B cell (primary cell): ENCODE measurements at regions not wholly inside any gene's neighbourhood (a gene's known extent, or its start where the extent isn't known, plus 50 kb on each side); places are given as distances from the start of the nearest gene placed in this dataset.

Source experiments
- ATAC-seq: fragments of 200-7000 bp; cut with Tn5 transposase; one replicate; pipeline ENCODE4 v1.10.0; 2021; ENCODE audit warnings: low read depth, mild to moderate bottlenecking, moderate number of reproducible peaks, moderate library complexity
- CTCF ChIA-PET: fragments of 350-600 bp; sonication (Branson Sonifier 250); formaldehyde crosslinking; loops from one replicate; lab custom pipeline; 2021; ENCODE audit warnings: antibody characterized with exemption, inconsistent platforms; lab: Charles Lee
- POLR2A ChIA-PET: fragments of 350-600 bp; sonication (Branson Sonifier 250); formaldehyde crosslinking; loops from one replicate; lab custom pipeline; 2021; ENCODE audit warnings: antibody characterized with exemption; lab: Charles Lee
- DNase-seq: peaks from one replicate; pipeline ENCODE4 v3.0.0; 2013
- H2AFZ ChIP-seq: 2 replicates; pipeline ENCODE4 v1.6.1; 2012; ENCODE audit warnings: mild to moderate bottlenecking, low read depth, low read length; ENCODE audit not compliant: insufficient read depth, poor library complexity, severe bottlenecking
- H3K27ac ChIP-seq, 2 donors: 1 replicate in 1 of 2; 2 replicates in 1 of 2; pipeline ENCODE4 v1.5.1; 2012 to 2013; ENCODE audit warnings: low read length in 2 of 2, mild to moderate bottlenecking in 2 of 2, moderate library complexity in 1 of 2
- H3K27me3 ChIP-seq, 4 experiments: fragments of 200-600 bp in 1 of 4; sonication (generic) in 1 of 4; replicated peaks in 1 of 4; 1 replicate in 2 of 4; 2 replicates in 2 of 4; pipeline versions ENCODE4 v1.6.1 to v1.7.0; 2013 to 2016; ENCODE audit warnings: low read length in 3 of 4, mild to moderate bottlenecking in 2 of 4, mixed read lengths in 1 of 4, moderate library complexity in 1 of 4; ENCODE audit not compliant: insufficient read depth in 4 of 4, control insufficient read depth in 3 of 4; ENCODE audit errors: control extremely low read depth in 1 of 4
- H3K36me3 ChIP-seq, 2 experiments: replicated peaks in 1 of 2; 1 replicate in 1 of 2; 2 replicates in 1 of 2; pipeline versions ENCODE4 v1.6.1 to v1.7.1; 2013; ENCODE audit warnings: low read length in 1 of 2; ENCODE audit not compliant: insufficient read depth in 2 of 2, control insufficient read depth in 1 of 2; ENCODE audit errors: control extremely low read depth in 1 of 2, extremely low read depth in 1 of 2
- H3K4me1 ChIP-seq, 2 donors: fragments of 200-600 bp in 1 of 2; sonication (generic) in 1 of 2; 1 replicate in 1 of 2; 2 replicates in 1 of 2; pipeline versions ENCODE4 v1.5.1 to v1.6.1; 2013 to 2017; ENCODE audit warnings: low read length in 2 of 2; ENCODE audit not compliant: control insufficient read depth in 2 of 2, insufficient read depth in 2 of 2
- H3K4me2 ChIP-seq: replicated peaks from 2 replicates; pipeline ENCODE3; 2012; ENCODE audit warnings: mild to moderate bottlenecking, low read depth, low read length; ENCODE audit not compliant: poor library complexity, severe bottlenecking
- H3K4me3 ChIP-seq, 5 experiments: fragments of 200-600 bp in 1 of 5; sonication (generic) in 1 of 5; 1 replicate in 3 of 5; 2 replicates in 2 of 5; pipeline versions ENCODE4 v1.5.1 to v1.7.0; 2011 to 2016; ENCODE audit warnings: low read length in 4 of 5, mild to moderate bottlenecking in 4 of 5, low read depth in 2 of 5, control low read depth in 1 of 5, moderate library complexity in 1 of 5; ENCODE audit not compliant: insufficient read depth in 1 of 5; ENCODE audit errors: control extremely low read depth in 1 of 5, extremely low read depth in 1 of 5
- H3K79me2 ChIP-seq: fragments of 200-600 bp; sonication (generic); one replicate; pipeline ENCODE4 v1.6.0; 2016; ENCODE audit warnings: low read length; ENCODE audit not compliant: control insufficient read depth, insufficient read depth
- H3K9ac ChIP-seq: fragments of 200-600 bp; sonication (generic); 2 replicates; pipeline ENCODE4 v1.6.1; 2017; ENCODE audit warnings: mild to moderate bottlenecking, low read length, moderate library complexity
- H3K9me3 ChIP-seq, 3 donors: one replicate each; pipeline versions ENCODE4 v1.6.1 to v1.7.1; 2013; ENCODE audit warnings: low read length in 2 of 3; ENCODE audit not compliant: control insufficient read depth in 2 of 3, insufficient read depth in 1 of 3; ENCODE audit errors: control extremely low read depth in 1 of 3
- H4K20me1 ChIP-seq: 2 replicates; pipeline ENCODE4 v1.6.0; 2012; ENCODE audit warnings: mild to moderate bottlenecking, low read length; ENCODE audit not compliant: insufficient read depth, control insufficient read depth, poor library complexity, severe bottlenecking
- H3K27ac Mint-ChIP-seq: one replicate; pipeline ENCODE4 v1.8.0; 2021; ENCODE audit warnings: mixed read lengths
- H3K27me3 Mint-ChIP-seq: one replicate; pipeline ENCODE4 v1.8.0; 2021; ENCODE audit warnings: mixed read lengths
- H3K4me1 Mint-ChIP-seq: one replicate; pipeline ENCODE4 v1.8.0; 2021; ENCODE audit warnings: mixed read lengths
- H3K4me3 Mint-ChIP-seq: one replicate; pipeline ENCODE4 v1.8.0; 2021; ENCODE audit warnings: mixed read lengths
- H3K9me3 Mint-ChIP-seq: one replicate; pipeline ENCODE4 v1.8.0; 2022; ENCODE audit warnings: mixed read lengths; ENCODE audit not compliant: insufficient read depth
- CTCF ChIP-seq: fragments of 200-600 bp; IDR thresholded peaks from one replicate; pipeline ENCODE4 v1.8.0; 2022; ENCODE audit warnings: antibody characterized with exemption, mild to moderate bottlenecking
- EZH2 ChIP-seq: IDR thresholded peaks from 2 replicates; pipeline ENCODE4 v1.6.1; 2012; ENCODE audit warnings: borderline replicate concordance, low read depth, mild to moderate bottlenecking, moderate library complexity, low read length; ENCODE audit not compliant: insufficient read depth, poor library complexity, severe bottlenecking
- WGBS: methylation state at CpG from one replicate; pipeline ENCODE4 v1.1.5; 2013; ENCODE audit warnings: missing lambda C conversion rate; ENCODE audit not compliant: insufficient coverage; 5-methylcytosine and 5-hydroxymethylcytosine counted together
- intact Hi-C: fragments of 100-400 bp; cut with micrococcal nuclease; formaldehyde crosslinking; loops from one replicate; pipeline ENCODE4 v1.10.0; 2022

GRCh38 chr9:16150501-16150900 is 597.7 kb downstream of the CCDC171 start:
- POLR2A ChIA-PET: no interaction called here
- H4K20me1 ChIP-seq: no peaks in the 10 kb centered on the region
- Mint-ChIP-seq H3K4me1 (peaks cover 3% of the 10 kb centered on the region), H3K27me3 (peaks cover 3% of the 10 kb centered on the region), H3K4me3 (no peak overlapping the region), H3K9me3 (peaks cover 3% of the 10 kb centered on the region), H3K27ac (no peak overlapping the region)
- H3K4me2 ChIP-seq: no peak overlapping the region
- H2AFZ ChIP-seq: no peak overlapping the region
- no peaks in the 10 kb centered on the region for H3K36me3 ChIP-seq
- TF ChIP-seq CTCF (no peak), EZH2 (no peak)
- no peak overlapping the region for H3K4me3 ChIP-seq
- H3K79me2 ChIP-seq: no peaks in the 10 kb centered on the region
- WGBS: no CpG with 5 or more reads among the region's 4 CpGs
- DNase-seq (no peak), ATAC-seq (no peak)
- no peak overlapping the region for H3K9ac ChIP-seq
- intact Hi-C loops: no loop called here
- no peak overlapping the region for H3K27ac ChIP-seq
- no peaks in the 10 kb centered on the region for H3K4me1 ChIP-seq
- H3K9me3 ChIP-seq: peaks cover 0 to 6% (median 0%) of the 10 kb centered on the region in 3 donors
- no peaks in the 10 kb centered on the region for H3K27me3 ChIP-seq
- CTCF ChIA-PET: no interaction called here

- Histone ChIP-seq H3K4me2 (no peak overlapping the region), H3K9me3 (peaks cover 0 to 6% (median 0%) of the 10 kb centered on the region in 3 donors), H3K4me3 (no peak overlapping the region), H3K27ac (no peak overlapping the region), H3K4me1 (no peaks in the 10 kb centered on the region), H3K79me2 (no peaks in the 10 kb centered on the region), H4K20me1 (no peaks in the 10 kb centered on the region), H3K36me3 (no peaks in the 10 kb centered on the region), H3K27me3 (no peaks in the 10 kb centered on the region), H2AFZ (no peak overlapping the region), H3K9ac (no peak overlapping the region)
- no peak overlapping the region for H3K27ac Mint-ChIP-seq
- peaks cover 8% of the 10 kb centered on the region for H3K27me3 Mint-ChIP-seq
- no peak for ATAC-seq
- no peak for DNase-seq
- peaks cover 3% of the 10 kb centered on the region for H3K9me3 Mint-ChIP-seq
- intact Hi-C loops: no loop called here
- H3K4me3 Mint-ChIP-seq: no peak overlapping the region
- POLR2A ChIA-PET: no interaction called here
- WGBS: 89% methylated on average over 5 of the region's 9 CpGs
- peaks cover 3% of the 10 kb centered on the region for H3K4me1 Mint-ChIP-seq
- TF ChIP-seq EZH2: no peak
- TF ChIP-seq CTCF: no peak
- CTCF ChIA-PET: no interaction called here
Measured at GRCh38 chr9:16150938-16151650, 598.3 kb downstream of the CCDC171 start.
